ENCODE measurements at regions not wholly inside any gene's neighbourhood (a gene's known extent, or its start where the extent isn't known, plus 50 kb on each side); places are given as distances from the start of the nearest gene placed in this dataset.
"Not testable (repeated sequence)": the region's sequence is repeated elsewhere in the genome, so short reads cannot be mapped to it uniquely, and the experiment has no call there.

DNA sequence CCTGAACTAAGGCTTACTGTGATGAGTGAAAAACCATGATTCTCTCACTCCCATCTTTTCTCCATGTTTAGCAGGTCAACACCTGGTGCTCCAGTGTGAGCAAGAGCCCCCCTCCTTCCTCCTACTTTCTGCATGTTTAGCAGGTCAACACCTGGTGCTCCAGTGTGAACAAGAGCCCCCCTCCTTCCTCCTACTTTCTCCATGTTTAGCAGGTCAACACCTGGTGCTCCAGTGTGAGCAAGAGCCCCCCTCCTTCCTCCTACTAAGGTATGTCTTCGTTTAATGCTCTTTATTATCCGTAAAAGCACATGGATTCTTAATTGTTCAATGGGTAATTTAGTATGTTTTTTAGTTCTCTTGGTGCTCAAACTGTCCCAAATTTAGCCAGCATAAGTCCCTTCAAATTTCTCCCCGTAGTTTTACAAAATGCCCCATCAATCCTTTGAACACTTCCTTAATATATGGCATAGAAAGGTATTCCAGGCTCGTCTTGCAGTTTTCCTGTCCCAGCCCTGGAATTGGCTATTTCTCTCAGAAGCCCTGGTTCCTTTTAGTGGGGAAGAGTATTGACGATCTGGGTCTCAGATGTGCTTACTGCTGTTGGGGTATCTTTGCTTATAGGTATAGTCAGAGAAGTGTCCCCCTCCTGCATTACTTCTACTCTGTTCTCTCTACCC is 760.8 kb upstream of the TPTE start:
- no peaks in the 10 kb centered on the region for H3K36me3 ChIP-seq
- 34% methylated on average over 5 of the region's 5 CpGs for WGBS, 2 donors

GRCh38 chr21:9763306-9763705 is 758.1 kb upstream of the TPTE start:
- WGBS, 2 donors: 47 to 55% methylated on average over 3 of the region's 3 CpGs
- no peaks in the 10 kb centered on the region for H3K9me3 ChIP-seq
- no peaks in the 10 kb centered on the region for H3K4me1 ChIP-seq
- no peaks in the 10 kb centered on the region for H3K36me3 ChIP-seq
- H3K27me3 ChIP-seq: peaks cover 0 to 7% (median 3%) of the 10 kb centered on the region in 4 donors
- FAIRE-seq (no peak), ATAC-seq (no peak), DNase-seq (no peak)
- H3K4me3 ChIP-seq: no peak overlapping the region
- TF ChIP-seq, protein P1, sequence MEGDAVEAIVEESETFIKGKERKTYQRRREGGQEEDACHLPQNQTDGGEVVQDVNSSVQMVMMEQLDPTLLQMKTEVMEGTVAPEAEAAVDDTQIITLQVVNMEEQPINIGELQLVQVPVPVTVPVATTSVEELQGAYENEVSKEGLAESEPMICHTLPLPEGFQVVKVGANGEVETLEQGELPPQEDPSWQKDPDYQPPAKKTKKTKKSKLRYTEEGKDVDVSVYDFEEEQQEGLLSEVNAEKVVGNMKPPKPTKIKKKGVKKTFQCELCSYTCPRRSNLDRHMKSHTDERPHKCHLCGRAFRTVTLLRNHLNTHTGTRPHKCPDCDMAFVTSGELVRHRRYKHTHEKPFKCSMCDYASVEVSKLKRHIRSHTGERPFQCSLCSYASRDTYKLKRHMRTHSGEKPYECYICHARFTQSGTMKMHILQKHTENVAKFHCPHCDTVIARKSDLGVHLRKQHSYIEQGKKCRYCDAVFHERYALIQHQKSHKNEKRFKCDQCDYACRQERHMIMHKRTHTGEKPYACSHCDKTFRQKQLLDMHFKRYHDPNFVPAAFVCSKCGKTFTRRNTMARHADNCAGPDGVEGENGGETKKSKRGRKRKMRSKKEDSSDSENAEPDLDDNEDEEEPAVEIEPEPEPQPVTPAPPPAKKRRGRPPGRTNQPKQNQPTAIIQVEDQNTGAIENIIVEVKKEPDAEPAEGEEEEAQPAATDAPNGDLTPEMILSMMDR (IDR thresholded peaks at IDR 0.05): no peak
- no peak overlapping the region for H3K27ac ChIP-seq
- intact Hi-C loops (cut with DNase I): no loop called here

More for the DNA sequence above, 760.8 kb upstream of the TPTE start:
- intact Hi-C loops (cut with DNase I): no loop called here
- Histone ChIP-seq H3K4me1 (no peaks in the 10 kb centered on the region), H3K27me3 (peaks cover 0 to 7% (median 3%) of the 10 kb centered on the region in 4 donors), H3K4me3 (no peak overlapping the region), H3K9me3 (no peaks in the 10 kb centered on the region), H3K27ac (no peak overlapping the region)
- FAIRE-seq: no peak
- DNase-seq: no peak
- no peak for ATAC-seq
- TF ChIP-seq, protein P1 (IDR thresholded peaks at IDR 0.05): no peak

GRCh38 chr21:9763807-9764206 is 757.6 kb upstream of the TPTE start:
- H3K4me3 ChIP-seq: no peak overlapping the region
- DNase-seq: no peak
- no peaks in the 10 kb centered on the region for H3K36me3 ChIP-seq
- no peak for ATAC-seq
- WGBS, 2 donors: 42 to 44% methylated on average over 4 of the region's 4 CpGs
- no peaks in the 10 kb centered on the region for H3K4me1 ChIP-seq
- FAIRE-seq: no peak
- H3K27ac ChIP-seq: no peak overlapping the region
- intact Hi-C loops (cut with DNase I): no loop called here
- no peaks in the 10 kb centered on the region for H3K9me3 ChIP-seq
- H3K27me3 ChIP-seq: peaks cover 0 to 7% (median 3%) of the 10 kb centered on the region in 4 donors
- TF ChIP-seq, protein P1 (IDR thresholded peaks at IDR 0.05): no peak

DNA sequence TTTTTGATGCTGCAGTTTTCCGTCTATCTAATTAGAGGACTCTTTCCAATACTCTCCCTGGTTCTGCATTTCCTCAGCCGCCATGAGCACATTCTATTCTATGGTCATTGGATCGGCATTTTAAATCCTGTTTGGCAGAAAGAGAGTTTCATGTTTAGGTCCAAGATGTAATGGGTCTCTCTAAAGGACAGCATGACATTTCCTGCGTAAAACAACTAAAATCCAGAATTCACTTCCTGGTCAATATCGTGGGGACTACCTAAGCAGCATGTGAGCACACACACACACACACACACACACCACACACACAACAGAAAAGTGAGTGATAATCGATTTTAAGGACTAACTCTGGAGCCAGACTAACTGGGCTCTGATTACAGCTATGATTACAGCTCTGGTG is 757.1 kb upstream of the TPTE start:
- not testable (repeated sequence) for ATAC-seq, FAIRE-seq

DNA sequence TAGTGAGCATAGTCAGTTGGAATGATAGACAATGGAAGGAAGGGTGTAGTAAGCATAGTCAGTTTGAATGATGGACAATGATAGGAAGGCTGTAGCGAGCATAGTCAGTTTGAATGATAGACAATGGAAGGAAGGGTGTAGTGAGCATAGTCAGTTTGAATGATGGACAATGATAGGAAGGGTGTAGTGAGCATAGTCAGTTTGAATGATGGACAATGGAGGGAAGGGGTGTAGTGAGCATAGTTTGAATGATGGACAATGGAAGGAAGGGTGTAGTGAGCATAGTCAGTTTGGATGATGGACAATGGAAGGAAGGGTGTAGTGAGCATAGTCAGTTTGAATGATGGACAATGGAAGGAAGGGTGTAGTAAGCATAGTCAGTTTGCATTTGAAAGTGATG is 755.8 kb upstream of the TPTE start:
- DNase-seq: not testable (repeated sequence)

More for the DNA sequence above, 757.1 kb upstream of the TPTE start:
- DNase-seq; intact Hi-C loops (cut with DNase I); H3K27ac ChIP-seq; H3K36me3 ChIP-seq; H3K4me1 ChIP-seq; H3K27me3 ChIP-seq; H3K4me3 ChIP-seq; H3K9me3 ChIP-seq: not testable (repeated sequence)
- WGBS, 2 donors: 48 to 57% methylated on average over 6 of the region's 6 CpGs

GRCh38 chr21:9766890-9767591 is 754.3 kb upstream of the TPTE start:
- H3K4me3 ChIP-seq; H3K36me3 ChIP-seq; H3K4me1 ChIP-seq; H3K9me3 ChIP-seq; DNase-seq; H3K27ac ChIP-seq; intact Hi-C loops (cut with DNase I); ATAC-seq; FAIRE-seq; H3K27me3 ChIP-seq: not testable (repeated sequence)
- 63 to 68% methylated on average over 19 of the region's 19 CpGs for WGBS, 2 donors

More for the DNA sequence above, 755.8 kb upstream of the TPTE start:
- ATAC-seq; H3K4me3 ChIP-seq; H3K27me3 ChIP-seq; H3K36me3 ChIP-seq; H3K4me1 ChIP-seq; intact Hi-C loops (cut with DNase I); FAIRE-seq; H3K27ac ChIP-seq; H3K9me3 ChIP-seq: not testable (repeated sequence)
- 20 to 23% methylated on average over 1 of the region's 1 CpG for WGBS, 2 donors
